ENCODE measurements at regions not wholly inside any gene's neighbourhood (a gene's known extent, or its start where the extent isn't known, plus 50 kb on each side); places are given as distances from the start of the nearest gene placed in this dataset.

DNA sequence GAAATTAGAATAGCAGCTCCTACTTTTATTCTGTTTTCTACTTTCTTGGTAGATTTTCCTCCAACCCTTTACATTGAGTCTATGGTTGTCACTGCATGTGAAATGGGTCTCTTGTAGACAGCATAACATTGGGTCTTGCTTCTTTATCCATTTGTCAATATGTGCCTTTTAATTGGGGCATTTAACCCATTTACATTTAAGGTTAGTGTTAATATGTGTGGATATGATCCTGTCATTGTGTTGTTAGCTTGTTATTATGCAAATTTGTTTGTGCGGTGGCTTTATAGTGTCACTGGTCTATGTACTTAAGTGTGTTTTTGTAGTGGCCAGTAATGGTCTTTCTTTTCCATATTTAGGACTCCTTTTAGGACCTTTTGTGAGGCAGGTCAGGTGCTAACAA, 276.9 kb upstream of the SPHKAP start:
- no peak overlapping the region for H3K27ac ChIP-seq (replicated peaks in 1 of 4)
- TF ChIP-seq POLR2A (IDR thresholded peaks at IDR 0.05; ENCODE audit: low read depth) (no peak), EP300 (IDR thresholded peaks at IDR 0.05) (no peak), POLR2AphosphoS5 (IDR thresholded peaks at IDR 0.05) (no peak)
- TF ChIP-seq, protein P1, sequence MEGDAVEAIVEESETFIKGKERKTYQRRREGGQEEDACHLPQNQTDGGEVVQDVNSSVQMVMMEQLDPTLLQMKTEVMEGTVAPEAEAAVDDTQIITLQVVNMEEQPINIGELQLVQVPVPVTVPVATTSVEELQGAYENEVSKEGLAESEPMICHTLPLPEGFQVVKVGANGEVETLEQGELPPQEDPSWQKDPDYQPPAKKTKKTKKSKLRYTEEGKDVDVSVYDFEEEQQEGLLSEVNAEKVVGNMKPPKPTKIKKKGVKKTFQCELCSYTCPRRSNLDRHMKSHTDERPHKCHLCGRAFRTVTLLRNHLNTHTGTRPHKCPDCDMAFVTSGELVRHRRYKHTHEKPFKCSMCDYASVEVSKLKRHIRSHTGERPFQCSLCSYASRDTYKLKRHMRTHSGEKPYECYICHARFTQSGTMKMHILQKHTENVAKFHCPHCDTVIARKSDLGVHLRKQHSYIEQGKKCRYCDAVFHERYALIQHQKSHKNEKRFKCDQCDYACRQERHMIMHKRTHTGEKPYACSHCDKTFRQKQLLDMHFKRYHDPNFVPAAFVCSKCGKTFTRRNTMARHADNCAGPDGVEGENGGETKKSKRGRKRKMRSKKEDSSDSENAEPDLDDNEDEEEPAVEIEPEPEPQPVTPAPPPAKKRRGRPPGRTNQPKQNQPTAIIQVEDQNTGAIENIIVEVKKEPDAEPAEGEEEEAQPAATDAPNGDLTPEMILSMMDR (IDR thresholded peaks at IDR 0.05) = no peak
- no peaks in the 10 kb centered on the region for H3K36me3 ChIP-seq
- no peaks in the 10 kb centered on the region for H3K27me3 ChIP-seq
- no peak for DNase-seq (ENCODE audit: extremely low spot score)
- H3K9me3 ChIP-seq = peaks cover 0 to 34% (median 25%) of the 10 kb centered on the region in 4 donors
- intact Hi-C loops (cut with DNase I) = no loop called here
- WGBS = 91% methylated on average over 1 of the region's 1 CpG
- no peak overlapping the region for H3K4me3 ChIP-seq
- no peaks in the 10 kb centered on the region for H3K4me1 ChIP-seq

DNA sequence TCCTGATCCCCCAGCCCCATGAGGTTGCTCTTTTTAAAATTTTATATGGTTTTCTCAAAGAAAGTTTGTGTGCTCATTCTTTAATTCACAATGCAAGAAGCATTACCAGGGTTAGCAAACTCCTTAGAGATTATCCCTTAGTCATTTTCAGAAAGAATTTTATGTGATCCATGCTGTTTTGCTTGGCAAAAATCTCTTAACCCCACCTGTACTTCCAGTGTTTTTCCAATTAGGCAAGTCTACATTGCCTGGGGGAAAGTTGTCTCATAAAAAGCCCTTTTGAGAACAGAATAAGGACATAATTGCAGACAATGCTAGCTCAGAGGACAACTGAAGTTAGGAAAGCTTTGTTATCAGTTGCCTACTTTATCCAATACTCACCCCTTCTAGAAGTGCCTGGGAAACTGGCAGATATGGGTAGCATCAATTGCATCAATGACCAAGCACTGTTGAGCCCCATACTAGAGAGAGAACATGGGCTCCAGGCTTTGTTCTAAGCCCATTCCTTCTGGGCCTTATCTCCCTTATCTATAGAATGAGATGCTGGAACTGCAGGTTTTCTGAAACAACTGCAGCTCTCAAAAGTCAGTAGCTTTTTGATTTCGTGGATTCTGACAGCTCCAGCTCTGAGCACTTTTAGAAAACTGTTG, 265.9 kb upstream of the SPHKAP start:
- Histone ChIP-seq H3K4me3 (no peak overlapping the region), H3K27ac (replicated peaks in 1 of 4) (no peak overlapping the region)
- 52% methylated on average over 1 of the region's 1 CpG for WGBS

DNA sequence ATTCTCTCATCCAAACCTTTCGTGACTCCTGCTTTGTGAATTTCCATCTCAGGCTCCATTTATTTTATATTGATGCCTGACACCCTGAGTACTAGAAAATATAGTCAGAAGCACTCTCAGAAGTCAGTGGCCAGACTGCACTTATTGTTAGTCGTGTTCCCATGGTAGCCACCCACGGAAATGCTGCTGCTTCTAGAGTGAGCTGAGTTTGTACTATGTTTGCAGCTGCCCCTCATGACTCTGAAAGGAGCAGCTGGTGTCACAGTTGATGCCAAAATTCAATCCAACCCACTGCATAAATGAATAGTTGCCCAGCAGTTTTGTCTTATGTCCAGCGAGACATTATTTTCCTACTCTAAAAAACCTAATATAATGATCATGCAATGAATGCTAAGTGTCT, 265.2 kb upstream of the SPHKAP start:
- H3K27me3 ChIP-seq = no peaks in the 10 kb centered on the region
- peaks cover 0 to 4% (median 0%) of the 10 kb centered on the region in 4 donors for H3K9me3 ChIP-seq
- H3K36me3 ChIP-seq = no peaks in the 10 kb centered on the region
- 58% methylated on average over 4 of the region's 4 CpGs for WGBS
- H3K4me3 ChIP-seq = no peak overlapping the region
- DNase-seq (ENCODE audit: extremely low spot score) = no peak
- H3K4me1 ChIP-seq = no peaks in the 10 kb centered on the region
- H3K27ac ChIP-seq (replicated peaks in 1 of 4) = no peak overlapping the region
- TF ChIP-seq POLR2AphosphoS5 (IDR thresholded peaks at IDR 0.05) = no peak
- TF ChIP-seq, protein P1 (IDR thresholded peaks at IDR 0.05) = no peak
- TF ChIP-seq POLR2A (IDR thresholded peaks at IDR 0.05; ENCODE audit: low read depth) = no peak
- TF ChIP-seq EP300 (IDR thresholded peaks at IDR 0.05) = no peak
- intact Hi-C loops (cut with DNase I) = no loop called here

More for the DNA sequence above, 265.9 kb upstream of the SPHKAP start:
- intact Hi-C loops (cut with DNase I) = no loop called here
- no peaks in the 10 kb centered on the region for H3K36me3 ChIP-seq
- no peaks in the 10 kb centered on the region for H3K27me3 ChIP-seq
- DNase-seq (ENCODE audit: extremely low spot score) = no peak
- H3K4me1 ChIP-seq = no peaks in the 10 kb centered on the region
- peaks cover 0 to 4% (median 0%) of the 10 kb centered on the region in 4 donors for H3K9me3 ChIP-seq
- TF ChIP-seq POLR2A (IDR thresholded peaks at IDR 0.05; ENCODE audit: low read depth) (no peak), EP300 (IDR thresholded peaks at IDR 0.05) (no peak), POLR2AphosphoS5 (IDR thresholded peaks at IDR 0.05) (no peak)
- TF ChIP-seq, protein P1 (IDR thresholded peaks at IDR 0.05) = no peak

DNA sequence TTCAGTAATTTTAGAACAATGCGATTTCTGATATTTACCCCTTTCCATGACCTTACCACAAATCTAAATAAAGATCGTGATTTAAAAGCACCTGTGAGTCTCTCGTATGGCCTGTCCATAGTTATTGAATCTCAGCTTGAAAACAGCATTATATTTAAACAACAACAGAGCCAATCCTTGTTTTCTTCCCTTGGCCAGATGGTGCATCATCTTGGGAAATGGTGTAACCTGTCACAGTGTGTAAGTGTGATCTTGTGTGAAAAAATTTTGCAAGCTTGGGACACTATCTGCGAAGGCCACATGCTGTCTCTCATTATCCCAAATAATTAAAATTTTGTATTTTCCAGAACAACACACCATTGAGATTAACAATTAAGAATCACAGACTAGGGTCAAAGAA, 262.7 kb upstream of the SPHKAP start:
- Histone ChIP-seq H3K36me3 (no peaks in the 10 kb centered on the region), H3K4me3 (no peak overlapping the region), H3K9me3 (peaks cover 0 to 4% (median 0%) of the 10 kb centered on the region in 4 donors), H3K27me3 (no peaks in the 10 kb centered on the region), H3K4me1 (no peaks in the 10 kb centered on the region), H3K27ac (replicated peaks in 1 of 4) (no peak overlapping the region)
- no peak for DNase-seq (ENCODE audit: extremely low spot score)
- WGBS = 80% methylated on average over 4 of the region's 4 CpGs
- TF ChIP-seq, protein P1 (IDR thresholded peaks at IDR 0.05) = no peak
- TF ChIP-seq EP300 (IDR thresholded peaks at IDR 0.05) = no peak
- TF ChIP-seq POLR2AphosphoS5 (IDR thresholded peaks at IDR 0.05) = no peak
- no peak for TF ChIP-seq POLR2A (IDR thresholded peaks at IDR 0.05; ENCODE audit: low read depth)
- intact Hi-C loops (cut with DNase I) = no loop called here

DNA sequence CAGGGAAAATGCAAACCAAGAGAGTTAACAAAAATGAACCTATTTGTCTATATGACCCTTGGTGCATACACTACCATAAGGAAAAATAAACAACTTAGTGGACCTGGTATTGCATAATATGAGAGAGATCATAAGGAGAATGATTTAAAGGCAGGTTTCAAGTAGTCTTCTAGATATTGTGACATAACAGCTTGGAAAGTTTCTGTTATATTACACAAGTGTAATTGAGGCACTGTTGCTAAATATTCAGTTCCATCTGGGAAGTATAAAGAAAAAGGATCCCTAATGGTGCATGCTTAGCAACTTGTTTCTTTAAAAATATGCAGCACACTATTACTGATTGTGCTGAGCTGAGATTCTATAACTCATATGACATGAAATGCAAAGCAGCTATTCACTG, 252.2 kb upstream of the SPHKAP start:
- Histone ChIP-seq H3K36me3 (no peaks in the 10 kb centered on the region), H3K27ac (replicated peaks in 1 of 4) (no peak overlapping the region), H3K4me1 (no peaks in the 10 kb centered on the region), H3K27me3 (no peaks in the 10 kb centered on the region), H3K4me3 (no peak overlapping the region), H3K9me3 (no peaks in the 10 kb centered on the region)
- intact Hi-C loops (cut with DNase I) = no loop called here
- TF ChIP-seq POLR2A (IDR thresholded peaks at IDR 0.05; ENCODE audit: low read depth) = no peak
- TF ChIP-seq EP300 (IDR thresholded peaks at IDR 0.05) = no peak
- TF ChIP-seq POLR2AphosphoS5 (IDR thresholded peaks at IDR 0.05) = no peak
- TF ChIP-seq, protein P1 (IDR thresholded peaks at IDR 0.05) = no peak
- DNase-seq (ENCODE audit: extremely low spot score) = no peak
